B cell (primary cell): ENCODE measurements at regions not wholly inside any gene's neighbourhood (a gene's known extent, or its start where the extent isn't known, plus 50 kb on each side); places are given as distances from the start of the nearest gene placed in this dataset.

Experiments
- ATAC-seq: fragments of 200-7000 bp; cut with Tn5 transposase; one replicate; pipeline ENCODE4 v1.10.0; 2021; ENCODE audit warnings: low read depth, mild to moderate bottlenecking, moderate number of reproducible peaks, moderate library complexity
- CTCF ChIA-PET: fragments of 350-600 bp; sonication (Branson Sonifier 250); formaldehyde crosslinking; loops from one replicate; lab custom pipeline; 2021; ENCODE audit warnings: antibody characterized with exemption, inconsistent platforms; lab: Charles Lee
- POLR2A ChIA-PET: fragments of 350-600 bp; sonication (Branson Sonifier 250); formaldehyde crosslinking; loops from one replicate; lab custom pipeline; 2021; ENCODE audit warnings: antibody characterized with exemption; lab: Charles Lee
- DNase-seq: peaks from one replicate; pipeline ENCODE4 v3.0.0; 2013
- H2AFZ ChIP-seq: 2 replicates; pipeline ENCODE4 v1.6.1; 2012; ENCODE audit warnings: mild to moderate bottlenecking, low read depth, low read length; ENCODE audit not compliant: insufficient read depth, poor library complexity, severe bottlenecking
- H3K27ac ChIP-seq, 2 donors: 1 replicate in 1 of 2; 2 replicates in 1 of 2; pipeline ENCODE4 v1.5.1; 2012 to 2013; ENCODE audit warnings: low read length in 2 of 2, mild to moderate bottlenecking in 2 of 2, moderate library complexity in 1 of 2
- H3K27me3 ChIP-seq, 4 experiments: fragments of 200-600 bp in 1 of 4; sonication (generic) in 1 of 4; replicated peaks in 1 of 4; 1 replicate in 2 of 4; 2 replicates in 2 of 4; pipeline versions ENCODE4 v1.6.1 to v1.7.0; 2013 to 2016; ENCODE audit warnings: low read length in 3 of 4, mild to moderate bottlenecking in 2 of 4, mixed read lengths in 1 of 4, moderate library complexity in 1 of 4; ENCODE audit not compliant: insufficient read depth in 4 of 4, control insufficient read depth in 3 of 4; ENCODE audit errors: control extremely low read depth in 1 of 4
- H3K36me3 ChIP-seq, 2 experiments: replicated peaks in 1 of 2; 1 replicate in 1 of 2; 2 replicates in 1 of 2; pipeline versions ENCODE4 v1.6.1 to v1.7.1; 2013; ENCODE audit warnings: low read length in 1 of 2; ENCODE audit not compliant: insufficient read depth in 2 of 2, control insufficient read depth in 1 of 2; ENCODE audit errors: control extremely low read depth in 1 of 2, extremely low read depth in 1 of 2
- H3K4me1 ChIP-seq, 2 donors: fragments of 200-600 bp in 1 of 2; sonication (generic) in 1 of 2; 1 replicate in 1 of 2; 2 replicates in 1 of 2; pipeline versions ENCODE4 v1.5.1 to v1.6.1; 2013 to 2017; ENCODE audit warnings: low read length in 2 of 2; ENCODE audit not compliant: control insufficient read depth in 2 of 2, insufficient read depth in 2 of 2
- H3K4me2 ChIP-seq: replicated peaks from 2 replicates; pipeline ENCODE3; 2012; ENCODE audit warnings: mild to moderate bottlenecking, low read depth, low read length; ENCODE audit not compliant: poor library complexity, severe bottlenecking
- H3K4me3 ChIP-seq, 5 experiments: fragments of 200-600 bp in 1 of 5; sonication (generic) in 1 of 5; 1 replicate in 3 of 5; 2 replicates in 2 of 5; pipeline versions ENCODE4 v1.5.1 to v1.7.0; 2011 to 2016; ENCODE audit warnings: low read length in 4 of 5, mild to moderate bottlenecking in 4 of 5, low read depth in 2 of 5, control low read depth in 1 of 5, moderate library complexity in 1 of 5; ENCODE audit not compliant: insufficient read depth in 1 of 5; ENCODE audit errors: control extremely low read depth in 1 of 5, extremely low read depth in 1 of 5
- H3K79me2 ChIP-seq: fragments of 200-600 bp; sonication (generic); one replicate; pipeline ENCODE4 v1.6.0; 2016; ENCODE audit warnings: low read length; ENCODE audit not compliant: control insufficient read depth, insufficient read depth
- H3K9ac ChIP-seq: fragments of 200-600 bp; sonication (generic); 2 replicates; pipeline ENCODE4 v1.6.1; 2017; ENCODE audit warnings: mild to moderate bottlenecking, low read length, moderate library complexity
- H3K9me3 ChIP-seq, 3 donors: one replicate each; pipeline versions ENCODE4 v1.6.1 to v1.7.1; 2013; ENCODE audit warnings: low read length in 2 of 3; ENCODE audit not compliant: control insufficient read depth in 2 of 3, insufficient read depth in 1 of 3; ENCODE audit errors: control extremely low read depth in 1 of 3
- H4K20me1 ChIP-seq: 2 replicates; pipeline ENCODE4 v1.6.0; 2012; ENCODE audit warnings: mild to moderate bottlenecking, low read length; ENCODE audit not compliant: insufficient read depth, control insufficient read depth, poor library complexity, severe bottlenecking
- H3K27ac Mint-ChIP-seq: one replicate; pipeline ENCODE4 v1.8.0; 2021; ENCODE audit warnings: mixed read lengths
- H3K27me3 Mint-ChIP-seq: one replicate; pipeline ENCODE4 v1.8.0; 2021; ENCODE audit warnings: mixed read lengths
- H3K4me1 Mint-ChIP-seq: one replicate; pipeline ENCODE4 v1.8.0; 2021; ENCODE audit warnings: mixed read lengths
- H3K4me3 Mint-ChIP-seq: one replicate; pipeline ENCODE4 v1.8.0; 2021; ENCODE audit warnings: mixed read lengths
- H3K9me3 Mint-ChIP-seq: one replicate; pipeline ENCODE4 v1.8.0; 2022; ENCODE audit warnings: mixed read lengths; ENCODE audit not compliant: insufficient read depth
- EZH2 ChIP-seq: IDR thresholded peaks from 2 replicates; pipeline ENCODE4 v1.6.1; 2012; ENCODE audit warnings: borderline replicate concordance, low read depth, mild to moderate bottlenecking, moderate library complexity, low read length; ENCODE audit not compliant: insufficient read depth, poor library complexity, severe bottlenecking
- WGBS: methylation state at CpG from one replicate; pipeline ENCODE4 v1.1.5; 2013; ENCODE audit warnings: missing lambda C conversion rate; ENCODE audit not compliant: insufficient coverage; 5-methylcytosine and 5-hydroxymethylcytosine counted together
- intact Hi-C: fragments of 100-400 bp; cut with micrococcal nuclease; formaldehyde crosslinking; loops from one replicate; pipeline ENCODE4 v1.10.0; 2022
- TF ChIP-seq, protein P1 (sequence below): fragments of 200-600 bp; IDR thresholded peaks from one replicate; pipeline ENCODE4 v1.8.0; 2022; ENCODE audit warnings: antibody characterized with exemption, mild to moderate bottlenecking

DNA sequence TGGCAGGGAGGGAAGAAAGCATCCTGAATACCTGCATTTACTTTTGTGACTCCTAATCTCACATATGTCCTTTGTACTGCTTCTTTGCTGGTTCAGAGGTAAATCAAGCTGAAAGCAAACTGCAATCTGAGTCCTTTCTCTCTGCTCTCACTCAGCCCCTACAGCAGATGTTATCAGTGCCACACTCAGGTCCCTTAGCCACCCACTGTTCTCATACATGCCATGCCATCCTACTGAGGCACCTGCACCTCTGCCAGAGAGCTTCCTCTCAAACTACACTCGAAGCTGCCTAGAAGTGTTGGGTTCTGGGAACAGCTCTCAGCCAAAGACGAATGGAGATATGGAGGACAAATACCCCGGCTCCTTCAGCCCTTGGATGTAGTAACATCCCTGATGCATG, 244.5 kb downstream of the TXNL1 start:
- ATAC-seq (no peak), DNase-seq (no peak)
- H3K36me3 ChIP-seq: no peaks in the 10 kb centered on the region
- no peak overlapping the region for H3K4me3 ChIP-seq
- 85% methylated on average over 2 of the region's 3 CpGs for WGBS
- TF ChIP-seq, protein P1, sequence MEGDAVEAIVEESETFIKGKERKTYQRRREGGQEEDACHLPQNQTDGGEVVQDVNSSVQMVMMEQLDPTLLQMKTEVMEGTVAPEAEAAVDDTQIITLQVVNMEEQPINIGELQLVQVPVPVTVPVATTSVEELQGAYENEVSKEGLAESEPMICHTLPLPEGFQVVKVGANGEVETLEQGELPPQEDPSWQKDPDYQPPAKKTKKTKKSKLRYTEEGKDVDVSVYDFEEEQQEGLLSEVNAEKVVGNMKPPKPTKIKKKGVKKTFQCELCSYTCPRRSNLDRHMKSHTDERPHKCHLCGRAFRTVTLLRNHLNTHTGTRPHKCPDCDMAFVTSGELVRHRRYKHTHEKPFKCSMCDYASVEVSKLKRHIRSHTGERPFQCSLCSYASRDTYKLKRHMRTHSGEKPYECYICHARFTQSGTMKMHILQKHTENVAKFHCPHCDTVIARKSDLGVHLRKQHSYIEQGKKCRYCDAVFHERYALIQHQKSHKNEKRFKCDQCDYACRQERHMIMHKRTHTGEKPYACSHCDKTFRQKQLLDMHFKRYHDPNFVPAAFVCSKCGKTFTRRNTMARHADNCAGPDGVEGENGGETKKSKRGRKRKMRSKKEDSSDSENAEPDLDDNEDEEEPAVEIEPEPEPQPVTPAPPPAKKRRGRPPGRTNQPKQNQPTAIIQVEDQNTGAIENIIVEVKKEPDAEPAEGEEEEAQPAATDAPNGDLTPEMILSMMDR: no peak
- no peak for TF ChIP-seq EZH2
- H2AFZ ChIP-seq: no peak overlapping the region
- H3K9ac ChIP-seq: no peak overlapping the region
- no peaks in the 10 kb centered on the region for H3K79me2 ChIP-seq
- no peaks in the 10 kb centered on the region for H3K9me3 Mint-ChIP-seq
- ChIA-PET CTCF (interaction anchor here (0.6 kb wide), 1 partner anchor 196 kb away, joined by 3 read pairs; no protein-coding TSS in a partner anchor), POLR2A (no interaction called here)
- intact Hi-C loops: loop anchor here (5.0 kb wide), 1 partner anchor 977 kb away; no protein-coding TSS in a partner anchor
- no peaks in the 10 kb centered on the region for H3K4me1 ChIP-seq
- no peaks in the 10 kb centered on the region for H4K20me1 ChIP-seq
- no peak overlapping the region for H3K27ac Mint-ChIP-seq
- H3K27me3 Mint-ChIP-seq: no peaks in the 10 kb centered on the region
- no peaks in the 10 kb centered on the region for H3K27me3 ChIP-seq
- no peaks in the 10 kb centered on the region for H3K4me1 Mint-ChIP-seq
- peaks cover 0 to 1% (median 0%) of the 10 kb centered on the region in 3 donors for H3K9me3 ChIP-seq
- no peak overlapping the region for H3K27ac ChIP-seq
- no peak overlapping the region for H3K4me2 ChIP-seq
- H3K4me3 Mint-ChIP-seq: no peak overlapping the region

DNA sequence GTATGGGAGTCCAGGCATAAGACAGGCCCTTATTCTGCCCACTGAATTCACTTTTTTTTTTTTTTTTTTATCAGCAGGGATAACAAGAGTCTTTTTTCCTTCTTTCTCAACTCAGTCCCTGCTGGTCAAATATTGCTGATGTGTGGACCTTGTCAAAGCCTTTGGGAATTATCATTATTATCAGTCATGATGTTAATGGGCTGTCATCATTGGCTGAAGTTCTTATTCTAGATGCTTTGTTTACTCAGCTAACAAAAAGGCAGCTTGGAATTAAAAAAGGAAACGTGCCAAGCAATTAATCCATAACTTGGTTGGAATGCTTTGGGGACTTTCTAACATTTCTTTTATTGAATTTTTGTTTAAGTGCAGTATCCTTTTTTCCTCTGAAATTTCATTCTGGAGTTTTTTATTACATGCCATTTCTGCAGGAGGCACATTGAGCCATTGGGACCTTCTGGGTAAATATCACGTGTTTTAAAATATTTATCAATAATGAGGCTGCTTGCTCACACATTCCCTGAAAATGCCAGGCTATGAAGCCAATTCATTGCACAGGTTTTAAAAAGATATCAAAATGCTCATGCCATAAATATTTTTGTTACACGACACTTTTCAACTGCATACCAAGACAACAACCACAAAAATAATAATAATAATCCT, 246.3 kb downstream of the TXNL1 start:
- H3K79me2 ChIP-seq: no peaks in the 10 kb centered on the region
- intact Hi-C loops: loop anchor here (5.0 kb wide), 1 partner anchor 975 kb away; no protein-coding TSS in a partner anchor
- H3K9me3 ChIP-seq: no peaks in the 10 kb centered on the region
- no peak overlapping the region for H3K4me2 ChIP-seq
- Mint-ChIP-seq H3K9me3 (no peaks in the 10 kb centered on the region), H3K27me3 (no peaks in the 10 kb centered on the region), H3K27ac (no peak overlapping the region), H3K4me3 (no peak overlapping the region), H3K4me1 (no peaks in the 10 kb centered on the region)
- no peaks in the 10 kb centered on the region for H3K36me3 ChIP-seq
- H3K4me1 ChIP-seq: no peaks in the 10 kb centered on the region
- no peak for ATAC-seq
- DNase-seq: no peak
- H2AFZ ChIP-seq: no peak overlapping the region
- no peak overlapping the region for H3K4me3 ChIP-seq
- TF ChIP-seq EZH2: no peak
- TF ChIP-seq, protein P1: no peak
- no CpG with 5 or more reads among the region's 3 CpGs for WGBS
- no peaks in the 10 kb centered on the region for H3K27me3 ChIP-seq
- no peaks in the 10 kb centered on the region for H4K20me1 ChIP-seq
- POLR2A ChIA-PET: no interaction called here
- CTCF ChIA-PET: no interaction called here
- H3K27ac ChIP-seq: no peak overlapping the region
- no peak overlapping the region for H3K9ac ChIP-seq
